ENCODE measurements at regions not wholly inside any gene's neighbourhood (a gene's known extent, or its start where the extent isn't known, plus 50 kb on each side); places are given as distances from the start of the nearest gene placed in this dataset.
A peak's percentile ranks its signal among the peaks of the same experiment; 100 is the strongest.

GRCh38 chr3:151630938-151631441 is 102.7 kb upstream of the AADACL2 start (continued):
- TF ChIP-seq THAP12 (CRISPR knock-in tag; IDR thresholded peaks at IDR 0.05) (no peak), FOXK1 (CRISPR knock-in tag; IDR thresholded peaks at IDR 0.05; ENCODE audit: borderline replicate concordance) (no peak), ETV5 (CRISPR knock-in tag; IDR thresholded peaks at IDR 0.05; ENCODE audit: low read depth) (no peak), E2F6 (IDR thresholded peaks at IDR 0.05; ENCODE audit: borderline replicate concordance in 1 of 2, extremely low read depth in 1 of 2, insufficient read depth in 1 of 2, insufficient read length in 1 of 2, low read depth in 1 of 2, low read length in 1 of 2, poor library complexity in 1 of 2, severe bottlenecking in 1 of 2) (no peak), HMG20B (CRISPR knock-in tag; IDR thresholded peaks at IDR 0.05) (no peak), KDM1A (IDR thresholded peaks at IDR 0.05) (peak; percentile 56 to 62; a peak in 3 of 4 replicates), EGR1 (conservative IDR thresholded peaks at IDR 0.05) (peak; percentile 77), JUND (IDR thresholded peaks at IDR 0.05; ENCODE audit: borderline replicate concordance, low read depth, low read length) (peak; percentile 74), JUND (tag; IDR thresholded peaks at IDR 0.05; ENCODE audit: borderline replicate concordance, low read depth, low read length) (peak; percentile 62; the same call in 1 of the 3 replicates), BMI1 (IDR thresholded peaks at IDR 0.05; ENCODE audit: low read length) (no peak), NONO (IDR thresholded peaks at IDR 0.05; ENCODE audit: low read depth in 2 of 2, low read length in 1 of 2) (no peak), ATF1 (CRISPR knock-in tag; IDR thresholded peaks at IDR 0.05) (no peak), ATF1 (tag; IDR thresholded peaks at IDR 0.05) (peak; percentile 42; the same call in 1 of the 2 replicates), ZBTB2 (IDR thresholded peaks at IDR 0.05) (no peak), ZNF76 (CRISPR knock-in tag; IDR thresholded peaks at IDR 0.05; ENCODE audit: borderline replicate concordance) (no peak), KAT7 (CRISPR knock-in tag; IDR thresholded peaks at IDR 0.05; ENCODE audit: borderline replicate concordance) (no peak), PML (IDR thresholded peaks at IDR 0.05; ENCODE audit: low read length) (0 out of 2 replicates have a peak, but pooled peaks have one; percentile 34), ZBTB7A (IDR thresholded peaks at IDR 0.05; ENCODE audit: borderline replicate concordance, control insufficient read depth, low read depth, low read length) (no peak), ID3 (CRISPR knock-in tag; IDR thresholded peaks at IDR 0.05) (no peak), ID3 (tag; IDR thresholded peaks at IDR 0.05) (no peak), ZNF395 (CRISPR knock-in tag; IDR thresholded peaks at IDR 0.05) (no peak)
